GM23338 (cell line): ENCODE measurements at regions not wholly inside any gene's neighbourhood (a gene's known extent, or its start where the extent isn't known, plus 50 kb on each side); places are given as distances from the start of the nearest gene placed in this dataset.

ENCODE experiments used
- ATAC-seq: fragments of 200-7000 bp; cut with Tn5 transposase; 3 replicates; pipeline ENCODE4 v1.9.1; 2020
- DNase-seq: peaks from one replicate; pipeline ENCODE4 v3.0.0-alpha.2; 2015; ENCODE audit warnings: low spot score
- H2AFZ ChIP-seq: fragments of 200-600 bp; sonication (generic); 2 replicates; pipeline ENCODE4 v1.8.0; 2016; ENCODE audit warnings: antibody characterized with exemption, mild to moderate bottlenecking, moderate library complexity
- H3F3A ChIP-seq: fragments of 200-600 bp; sonication (generic); replicated peaks from 2 replicates; pipeline ENCODE4 v1.8.0; 2017; ENCODE audit warnings: antibody characterized with exemption, mixed run types, low read depth
- H3K27ac ChIP-seq: fragments of 200-600 bp; sonication (generic); 2 replicates; pipeline ENCODE4 v1.6.1; 2016; ENCODE audit warnings: low read depth
- H3K27me3 ChIP-seq: fragments of 200-600 bp; sonication (generic); 2 replicates; pipeline ENCODE4 v1.8.0; 2016; ENCODE audit warnings: mild to moderate bottlenecking, mixed run types, moderate library complexity; ENCODE audit not compliant: insufficient read depth
- H3K36me3 ChIP-seq: fragments of 200-600 bp; sonication (generic); 2 replicates; pipeline ENCODE4 v1.8.0; 2016; ENCODE audit warnings: mild to moderate bottlenecking; ENCODE audit not compliant: insufficient read depth
- H3K4me1 ChIP-seq: fragments of 200-600 bp; sonication (generic); 2 replicates; pipeline ENCODE4 v1.8.0; 2016; ENCODE audit warnings: mild to moderate bottlenecking, moderate library complexity; ENCODE audit not compliant: insufficient read depth
- H3K4me2 ChIP-seq: fragments of 200-600 bp; sonication (generic); 2 replicates; pipeline ENCODE4 v1.7.1; 2017; ENCODE audit warnings: mixed run types
- H3K4me3 ChIP-seq: fragments of 200-600 bp; sonication (generic); 2 replicates; pipeline ENCODE4 v1.6.1; 2016; ENCODE audit warnings: mixed run types
- H3K79me2 ChIP-seq: fragments of 200-600 bp; sonication (generic); replicated peaks from 2 replicates; pipeline ENCODE4 v1.8.0; 2017; ENCODE audit warnings: mild to moderate bottlenecking; ENCODE audit not compliant: insufficient read depth
- H3K9me2 ChIP-seq: fragments of 200-600 bp; sonication (generic); 2 replicates; pipeline ENCODE4 v1.8.0; 2017; ENCODE audit not compliant: insufficient read depth
- H4K20me1 ChIP-seq: fragments of 200-600 bp; sonication (generic); replicated peaks from 2 replicates; pipeline ENCODE4 v1.8.0; 2017; ENCODE audit warnings: mild to moderate bottlenecking; ENCODE audit not compliant: insufficient read depth
- H3K27ac Mint-ChIP-seq: 2 replicates; pipeline ENCODE4 v1.8.0; 2020; ENCODE audit warnings: inconsistent platforms, mild to moderate bottlenecking, moderate library complexity, mixed read lengths
- H3K27me3 Mint-ChIP-seq: 3 replicates; pipeline ENCODE4 v1.8.0; 2022; ENCODE audit warnings: low read depth, mild to moderate bottlenecking, moderate library complexity, mixed read lengths, inconsistent platforms; ENCODE audit not compliant: insufficient read depth, poor library complexity
- H3K36me3 Mint-ChIP-seq: 3 replicates; pipeline ENCODE4 v1.8.0; 2021; ENCODE audit warnings: low read depth, mild to moderate bottlenecking, inconsistent platforms, moderate library complexity, mixed read lengths
- H3K4me1 Mint-ChIP-seq: 3 replicates; pipeline ENCODE4 v1.8.0; 2020; ENCODE audit warnings: mild to moderate bottlenecking, inconsistent platforms, mixed read lengths
- H3K4me3 Mint-ChIP-seq: 3 replicates; pipeline ENCODE4 v1.8.0; 2021; ENCODE audit warnings: moderate library complexity, mild to moderate bottlenecking, inconsistent platforms, mixed read lengths
- H3K9me3 Mint-ChIP-seq: 3 replicates; pipeline ENCODE4 v1.8.0; 2020; ENCODE audit warnings: moderate library complexity, mild to moderate bottlenecking, inconsistent platforms, mixed read lengths
- CREB1 ChIP-seq: fragments of 250-450 bp; sonication (Bioruptor Pico); IDR thresholded peaks from 2 replicates; pipeline ENCODE4 v1.5.0; 2020; ENCODE audit warnings: low read depth, mild to moderate bottlenecking, moderate library complexity
- EZH2 ChIP-seq: fragments of 200-600 bp; sonication (generic); IDR thresholded peaks from one replicate; pipeline ENCODE4 v1.8.0; 2017; ENCODE audit warnings: antibody characterized with exemption, mild to moderate bottlenecking, low read depth; ENCODE audit not compliant: unreplicated experiment
- EZH2phosphoT487 ChIP-seq: fragments of 200-600 bp; sonication (generic); IDR thresholded peaks from one replicate; pipeline ENCODE4 v1.8.1; 2018; ENCODE audit warnings: antibody characterized with exemption; ENCODE audit not compliant: unreplicated experiment
- JUNB ChIP-seq: IDR thresholded peaks from one replicate; pipeline ENCODE4 v1.6.1; 2016; ENCODE audit warnings: antibody characterized with exemption; ENCODE audit not compliant: unreplicated experiment
- NANOG ChIP-seq: IDR thresholded peaks from 2 replicates; pipeline ENCODE4 v1.6.1; 2016; ENCODE audit warnings: antibody characterized with exemption, borderline replicate concordance
- POLR2AphosphoS5 ChIP-seq: IDR thresholded peaks from 2 replicates; pipeline ENCODE4 v1.6.1; 2016; ENCODE audit warnings: antibody characterized with exemption, low read depth
- STAT1 ChIP-seq: IDR thresholded peaks from one replicate; pipeline ENCODE4 v1.6.1; 2016; ENCODE audit warnings: antibody characterized with exemption; ENCODE audit not compliant: unreplicated experiment
- ZNF114 ChIP-seq: fragments of 250-450 bp; sonication (Bioruptor Pico); IDR thresholded peaks from 2 replicates; pipeline ENCODE4 v1.5.0; 2020; ENCODE audit warnings: mild to moderate bottlenecking, moderate library complexity
- ZNF331 ChIP-seq: fragments of 250-450 bp; sonication (Bioruptor Pico); IDR thresholded peaks from 2 replicates; pipeline ENCODE4 v1.5.0; 2020; ENCODE audit warnings: low read depth, mild to moderate bottlenecking, moderate library complexity
- TF ChIP-seq, protein P1 (sequence below), 2 experiments: fragments of 200-600 bp in 1 of 2; sonication (generic) in 1 of 2; conservative IDR thresholded peaks; 2 replicates each; pipeline versions ENCODE4 v1.5.1 to v1.6.1; 2016 to 2017; ENCODE audit warnings: antibody characterized with exemption in 2 of 2, low read depth in 2 of 2, mild to moderate bottlenecking in 2 of 2, moderate library complexity in 1 of 2

DNA sequence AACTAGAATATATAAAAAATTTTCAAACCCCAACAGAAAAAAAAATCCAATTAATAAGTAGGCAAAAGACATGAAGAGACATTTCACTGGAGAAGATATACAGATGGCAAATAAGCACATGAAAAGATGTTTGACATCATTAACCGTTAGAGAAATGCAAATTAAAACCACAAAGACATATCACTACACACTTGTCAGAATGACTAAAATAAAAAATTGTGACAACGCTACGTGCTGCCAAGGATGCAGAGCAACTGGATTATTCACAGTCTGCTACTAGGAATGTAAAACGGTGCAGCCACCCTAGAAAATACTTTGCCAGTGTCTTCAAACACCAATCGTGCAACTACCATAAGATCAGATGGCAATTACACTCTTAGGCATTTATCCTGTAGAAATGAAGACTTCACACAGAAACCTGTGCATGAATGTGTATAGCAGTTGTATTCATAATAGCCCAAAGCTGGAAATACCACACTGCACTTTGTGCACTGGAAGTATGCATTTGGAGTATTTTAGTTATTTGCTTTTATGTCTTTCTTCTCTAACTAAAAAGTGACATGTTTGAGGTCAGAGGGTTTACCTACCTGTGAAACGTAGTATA is 75.3 kb upstream of the PALMD start:
- H3K27me3 ChIP-seq, result no peaks in the 10 kb centered on the region
- Mint-ChIP-seq H3K27ac (no peak overlapping the region), H3K4me1 (no peaks in the 10 kb centered on the region), H3K36me3 (no peaks in the 10 kb centered on the region), H3K27me3 (no peaks in the 10 kb centered on the region), H3K4me3 (no peak overlapping the region), H3K9me3 (no peaks in the 10 kb centered on the region)
- no peak overlapping the region for H3K4me3 ChIP-seq
- TF ChIP-seq JUNB, result no peak
- no peak for TF ChIP-seq STAT1
- ATAC-seq (no peak), DNase-seq (no peak)
- H3K9me2 ChIP-seq, result no peaks in the 10 kb centered on the region
- no peak overlapping the region for H3K4me2 ChIP-seq
- no peaks in the 10 kb centered on the region for H3K4me1 ChIP-seq
- H3K27ac ChIP-seq, result no peak overlapping the region
- no peaks in the 10 kb centered on the region for H3K36me3 ChIP-seq
- H3F3A ChIP-seq, result no peaks in the 10 kb centered on the region
- H3K79me2 ChIP-seq, result no peaks in the 10 kb centered on the region
- no peaks in the 10 kb centered on the region for H4K20me1 ChIP-seq
- H2AFZ ChIP-seq, result no peak overlapping the region

DNA sequence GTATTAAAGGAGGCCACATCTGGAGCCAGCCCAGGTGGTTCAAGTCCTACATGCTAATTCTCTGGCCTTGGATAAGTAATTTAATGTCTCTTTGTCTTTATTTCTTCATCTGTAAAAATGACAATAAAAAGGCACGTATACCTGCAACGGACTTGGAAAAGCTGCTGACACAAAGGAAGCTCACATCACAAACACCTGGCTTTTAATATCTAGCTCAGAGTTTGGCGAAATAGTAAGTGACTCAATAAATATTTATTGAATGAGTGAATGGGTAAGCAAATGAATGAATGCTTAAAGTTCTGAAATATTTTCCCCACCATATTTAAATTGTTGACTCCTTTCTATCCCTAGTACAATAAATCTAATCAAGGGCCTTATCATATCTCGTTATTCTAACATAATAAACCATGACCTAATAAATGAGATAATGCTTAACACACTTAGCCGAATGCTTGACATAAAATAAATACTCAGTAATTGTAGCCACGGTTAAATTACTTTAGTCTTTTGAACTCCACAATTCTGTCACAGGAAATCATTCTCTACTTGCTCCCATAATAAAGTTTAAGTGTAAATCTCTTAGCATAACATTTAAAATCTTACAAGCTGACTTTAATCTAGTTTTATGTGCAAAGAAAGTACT is 74.7 kb upstream of the PALMD start:
- H3K27me3 ChIP-seq, result no peaks in the 10 kb centered on the region
- Mint-ChIP-seq H3K4me1 (no peaks in the 10 kb centered on the region), H3K4me3 (no peak overlapping the region), H3K9me3 (no peaks in the 10 kb centered on the region), H3K36me3 (no peaks in the 10 kb centered on the region), H3K27ac (no peak overlapping the region), H3K27me3 (no peaks in the 10 kb centered on the region)
- H3K4me3 ChIP-seq, result no peak overlapping the region
- H3K4me2 ChIP-seq, result no peak overlapping the region
- DNase-seq (no peak), ATAC-seq (no peak)
- no peaks in the 10 kb centered on the region for H3K36me3 ChIP-seq
- no peaks in the 10 kb centered on the region for H3K79me2 ChIP-seq
- H2AFZ ChIP-seq, result no peak overlapping the region
- H3K9me2 ChIP-seq, result no peaks in the 10 kb centered on the region
- TF ChIP-seq, protein P1, sequence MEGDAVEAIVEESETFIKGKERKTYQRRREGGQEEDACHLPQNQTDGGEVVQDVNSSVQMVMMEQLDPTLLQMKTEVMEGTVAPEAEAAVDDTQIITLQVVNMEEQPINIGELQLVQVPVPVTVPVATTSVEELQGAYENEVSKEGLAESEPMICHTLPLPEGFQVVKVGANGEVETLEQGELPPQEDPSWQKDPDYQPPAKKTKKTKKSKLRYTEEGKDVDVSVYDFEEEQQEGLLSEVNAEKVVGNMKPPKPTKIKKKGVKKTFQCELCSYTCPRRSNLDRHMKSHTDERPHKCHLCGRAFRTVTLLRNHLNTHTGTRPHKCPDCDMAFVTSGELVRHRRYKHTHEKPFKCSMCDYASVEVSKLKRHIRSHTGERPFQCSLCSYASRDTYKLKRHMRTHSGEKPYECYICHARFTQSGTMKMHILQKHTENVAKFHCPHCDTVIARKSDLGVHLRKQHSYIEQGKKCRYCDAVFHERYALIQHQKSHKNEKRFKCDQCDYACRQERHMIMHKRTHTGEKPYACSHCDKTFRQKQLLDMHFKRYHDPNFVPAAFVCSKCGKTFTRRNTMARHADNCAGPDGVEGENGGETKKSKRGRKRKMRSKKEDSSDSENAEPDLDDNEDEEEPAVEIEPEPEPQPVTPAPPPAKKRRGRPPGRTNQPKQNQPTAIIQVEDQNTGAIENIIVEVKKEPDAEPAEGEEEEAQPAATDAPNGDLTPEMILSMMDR (conservative IDR thresholded peaks at IDR 0.05; ENCODE audit: low read depth in 2 of 2), result no peak
- TF ChIP-seq NANOG (no peak), JUNB (no peak), ZNF331 (CRISPR knock-in tag) (no peak), ZNF114 (CRISPR knock-in tag) (no peak), STAT1 (no peak)
- H4K20me1 ChIP-seq, result no peaks in the 10 kb centered on the region
- H3K4me1 ChIP-seq, result no peaks in the 10 kb centered on the region
- H3K27ac ChIP-seq, result no peak overlapping the region
- H3F3A ChIP-seq, result no peaks in the 10 kb centered on the region

DNA sequence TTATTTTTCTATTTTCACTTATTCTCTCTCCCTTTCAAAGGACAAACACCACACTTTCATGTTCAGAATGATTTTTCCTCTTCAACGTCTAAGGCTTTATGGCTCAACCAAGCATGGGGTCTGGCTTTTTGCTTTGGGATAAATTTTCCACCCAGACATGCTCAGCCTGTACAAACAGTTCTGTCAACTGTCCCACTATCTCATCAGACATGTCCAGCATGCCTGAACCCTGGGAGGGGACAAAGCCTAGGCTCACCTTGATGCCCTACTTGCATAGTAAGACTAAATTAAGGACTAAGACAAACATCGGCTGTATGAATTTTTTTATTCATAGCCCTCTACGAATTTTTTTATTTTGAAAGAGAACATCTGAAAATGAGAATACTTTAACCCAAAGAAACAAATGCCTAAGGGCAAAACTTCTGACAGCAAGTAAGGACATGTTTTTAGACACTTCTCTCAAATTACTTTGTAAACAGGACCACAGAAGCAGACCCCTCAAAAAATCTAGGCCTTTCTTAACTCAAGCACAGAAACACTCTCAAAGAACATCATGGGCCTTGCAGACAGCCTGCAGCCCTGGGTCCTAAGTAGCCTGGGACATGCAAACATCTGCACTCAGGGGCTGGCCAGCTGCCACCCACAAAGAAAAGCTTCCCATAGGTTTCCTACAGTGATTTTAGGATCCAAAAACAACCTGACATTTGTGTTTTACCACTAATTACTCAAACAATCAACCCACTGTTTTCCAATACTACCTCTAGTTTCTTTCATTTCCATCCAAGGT is 72.3 kb upstream of the PALMD start:
- Histone ChIP-seq H3K9me2 (no peaks in the 10 kb centered on the region), H3K27me3 (no peaks in the 10 kb centered on the region), H2AFZ (peak overlapping the region; percentile 9; the same call in 1 of the 2 replicates), H3K4me1 (no peaks in the 10 kb centered on the region), H3K27ac (no peak overlapping the region), H3K79me2 (no peaks in the 10 kb centered on the region), H3K4me2 (no peak overlapping the region), H3K4me3 (no peak overlapping the region), H3F3A (no peaks in the 10 kb centered on the region), H3K36me3 (no peaks in the 10 kb centered on the region), H4K20me1 (no peaks in the 10 kb centered on the region)
- peaks cover 8% of the 10 kb centered on the region; the same call in 2 of the 3 replicates for H3K4me1 Mint-ChIP-seq
- no peak for DNase-seq
- no peak overlapping the region for H3K27ac Mint-ChIP-seq
- no peaks in the 10 kb centered on the region for H3K9me3 Mint-ChIP-seq
- H3K36me3 Mint-ChIP-seq, result no peaks in the 10 kb centered on the region
- ATAC-seq, result peak; percentile 53; the same call in 1 of the 3 replicates
- H3K4me3 Mint-ChIP-seq, result no peak overlapping the region
- peaks cover 2% of the 10 kb centered on the region for H3K27me3 Mint-ChIP-seq
- no peak for TF ChIP-seq EZH2
- TF ChIP-seq, protein P1 (conservative IDR thresholded peaks at IDR 0.05; ENCODE audit: low read depth in 2 of 2), result no peak
- no peak for TF ChIP-seq CREB1 (CRISPR knock-in tag)
- no peak for TF ChIP-seq POLR2AphosphoS5
- no peak for TF ChIP-seq EZH2phosphoT487
- TF ChIP-seq ZNF331 (CRISPR knock-in tag), result no peak
- TF ChIP-seq NANOG, result no peak
- TF ChIP-seq STAT1, result no peak
- no peak for TF ChIP-seq JUNB
- no peak for TF ChIP-seq ZNF114 (CRISPR knock-in tag)
